ENCODE measurements at regions not wholly inside any gene's neighbourhood (a gene's known extent, or its start where the extent isn't known, plus 50 kb on each side); places are given as distances from the start of the nearest gene placed in this dataset.

GRCh38 chr14:58779376-58779775 lies 141.6 kb downstream of the DACT1 start:
- Histone ChIP-seq H4K20me1 (ENCODE audit: control insufficient read depth, extremely low read depth, insufficient read depth, low read length) (no peaks in the 10 kb centered on the region), H3K9me1 (ENCODE audit: control insufficient read depth, extremely low read depth, insufficient read depth, low read length) (no peaks in the 10 kb centered on the region), H3K4me1 (ENCODE audit: control insufficient read depth, extremely low read depth, insufficient read depth, low read length) (no peaks in the 10 kb centered on the region), H3K4me3 (ENCODE audit: control insufficient read depth in 2 of 3, extremely low read depth in 1 of 3, insufficient read depth in 2 of 3, low read depth in 1 of 3, low read length in 3 of 3) (no peak overlapping the region), H3K9me3 (ENCODE audit: control insufficient read depth, low read depth, low read length) (no peaks in the 10 kb centered on the region), H3K79me2 (ENCODE audit: control insufficient read depth, insufficient read depth, low read length) (no peaks in the 10 kb centered on the region), H3K4me2 (ENCODE audit: control insufficient read depth, extremely low read depth, insufficient read depth, low read depth, low read length) (no peak overlapping the region), H3K27me3 (ENCODE audit: control insufficient read depth, extremely low read depth, insufficient read depth, low read length) (no peaks in the 10 kb centered on the region), H2AFZ (ENCODE audit: control insufficient read depth, low read length) (no peak overlapping the region), H3K9ac (ENCODE audit: control insufficient read depth, extremely low read depth, insufficient read depth, low read length) (no peak overlapping the region), H3K36me3 (ENCODE audit: control insufficient read depth in 2 of 2, extremely low read depth in 1 of 2, insufficient read depth in 2 of 2, low read length in 2 of 2) (no peaks in the 10 kb centered on the region), H3K27ac (ENCODE audit: control insufficient read depth, insufficient read depth, low read length) (no peak overlapping the region)
- dilution Hi-C loops (cut with MboI; ENCODE audit: extremely low pct_ligation_motif_present, low sequenced_read_pairs), result no loop called here
- TF ChIP-seq CTCF (optimal IDR thresholded peaks at IDR 0.05 in 1 of 3, IDR thresholded peaks at IDR 0.05 in 1 of 3, conservative IDR thresholded peaks at IDR 0.05 in 1 of 3; ENCODE audit: extremely low read depth in 1 of 3, insufficient read depth in 2 of 3, low read length in 3 of 3) (no peak), EZH2 (IDR thresholded peaks at IDR 0.05; ENCODE audit: low read length) (no peak)
- DNase-seq (ENCODE audit: low read depth, low spot score), result no peak
- no peak for FAIRE-seq

- FAIRE-seq, result no peak
- TF ChIP-seq EZH2 (IDR thresholded peaks at IDR 0.05; ENCODE audit: low read length), result no peak
- TF ChIP-seq CTCF (optimal IDR thresholded peaks at IDR 0.05 in 1 of 3, IDR thresholded peaks at IDR 0.05 in 1 of 3, conservative IDR thresholded peaks at IDR 0.05 in 1 of 3; ENCODE audit: extremely low read depth in 1 of 3, insufficient read depth in 2 of 3, low read length in 3 of 3), result no peak
- DNase-seq (ENCODE audit: low read depth, low spot score), result no peak
- Histone ChIP-seq H3K79me2 (ENCODE audit: control insufficient read depth, insufficient read depth, low read length) (no peaks in the 10 kb centered on the region), H4K20me1 (ENCODE audit: control insufficient read depth, extremely low read depth, insufficient read depth, low read length) (no peaks in the 10 kb centered on the region), H3K4me1 (ENCODE audit: control insufficient read depth, extremely low read depth, insufficient read depth, low read length) (no peaks in the 10 kb centered on the region), H3K9me3 (ENCODE audit: control insufficient read depth, low read depth, low read length) (no peaks in the 10 kb centered on the region), H3K4me2 (ENCODE audit: control insufficient read depth, extremely low read depth, insufficient read depth, low read depth, low read length) (no peak overlapping the region), H3K4me3 (ENCODE audit: control insufficient read depth in 2 of 3, extremely low read depth in 1 of 3, insufficient read depth in 2 of 3, low read depth in 1 of 3, low read length in 3 of 3) (no peak overlapping the region), H3K27ac (ENCODE audit: control insufficient read depth, insufficient read depth, low read length) (no peak overlapping the region), H3K9me1 (ENCODE audit: control insufficient read depth, extremely low read depth, insufficient read depth, low read length) (no peaks in the 10 kb centered on the region), H2AFZ (ENCODE audit: control insufficient read depth, low read length) (no peak overlapping the region), H3K9ac (ENCODE audit: control insufficient read depth, extremely low read depth, insufficient read depth, low read length) (no peak overlapping the region), H3K36me3 (ENCODE audit: control insufficient read depth in 2 of 2, extremely low read depth in 1 of 2, insufficient read depth in 2 of 2, low read length in 2 of 2) (no peaks in the 10 kb centered on the region), H3K27me3 (ENCODE audit: control insufficient read depth, extremely low read depth, insufficient read depth, low read length) (peaks cover 3% of the 10 kb centered on the region)
- dilution Hi-C loops (cut with MboI; ENCODE audit: extremely low pct_ligation_motif_present, low sequenced_read_pairs), result no loop called here
Measured at GRCh38 chr14:58780185-58780584, 142.4 kb downstream of the DACT1 start.

Measured in keratinocyte (primary cell).